Ectodermal cell (in vitro differentiated cells): ENCODE measurements at regions not wholly inside any gene's neighbourhood (a gene's known extent, or its start where the extent isn't known, plus 50 kb on each side); places are given as distances from the start of the nearest gene placed in this dataset.

Experiments
- H3K27ac ChIP-seq: 2 replicates; pipeline ENCODE4 v1.7.0; 2013; ENCODE audit warnings: mild to moderate bottlenecking, low read depth, low read length; ENCODE audit not compliant: insufficient read depth, poor library complexity, severe bottlenecking
- H3K27me3 ChIP-seq: 2 replicates; pipeline ENCODE4 v1.7.0; 2013; ENCODE audit warnings: mild to moderate bottlenecking, low read length; ENCODE audit not compliant: insufficient read depth, control insufficient read depth, poor library complexity, severe bottlenecking
- H3K36me3 ChIP-seq: one replicate; pipeline ENCODE4 v1.7.0; 2013; ENCODE audit warnings: low read length; ENCODE audit not compliant: control insufficient read depth, insufficient read depth
- H3K4me1 ChIP-seq: one replicate; pipeline ENCODE4 v1.7.0; 2013; ENCODE audit warnings: low read length; ENCODE audit not compliant: control insufficient read depth, insufficient read depth
- H3K4me3 ChIP-seq: 2 replicates; pipeline ENCODE4 v1.7.0; 2013; ENCODE audit warnings: low read depth, low read length, control low read depth; ENCODE audit not compliant: insufficient read depth
- H3K9me3 ChIP-seq: 2 replicates; pipeline ENCODE4 v1.7.0; 2013; ENCODE audit warnings: mild to moderate bottlenecking, low read length, moderate library complexity; ENCODE audit not compliant: control insufficient read depth
- WGBS, 2 experiments: methylation state at CpG; one replicate each; pipeline ENCODE4 v1.1.7; 2013; ENCODE audit warnings: missing lambda C conversion rate in 2 of 2; 5-methylcytosine and 5-hydroxymethylcytosine counted together

GRCh38 chr7:153521370-153521769 is 530.8 kb upstream of the DPP6 start:
- H3K9me3 ChIP-seq = no peaks in the 10 kb centered on the region
- H3K27ac ChIP-seq = no peak overlapping the region
- WGBS, 2 experiments = 79 to 84% methylated on average over 5 of the region's 5 CpGs

GRCh38 chr7:153522261-153522660 is 529.9 kb upstream of the DPP6 start:
- Histone ChIP-seq H3K4me1 (no peaks in the 10 kb centered on the region), H3K36me3 (no peaks in the 10 kb centered on the region), H3K4me3 (no peak overlapping the region), H3K27ac (no peak overlapping the region), H3K9me3 (no peaks in the 10 kb centered on the region), H3K27me3 (no peaks in the 10 kb centered on the region)
- WGBS, 2 experiments = 71 to 80% methylated on average over 5 of the region's 5 CpGs

More at GRCh38 chr7:153521370-153521769, 530.8 kb upstream of the DPP6 start:
- Histone ChIP-seq H3K27me3 (no peaks in the 10 kb centered on the region), H3K4me1 (no peaks in the 10 kb centered on the region), H3K36me3 (no peaks in the 10 kb centered on the region), H3K4me3 (no peak overlapping the region)

GRCh38 chr7:153523320-153524015 is 528.7 kb upstream of the DPP6 start:
- 78 to 80% methylated on average over 16 of the region's 16 CpGs for WGBS, 2 experiments
- Histone ChIP-seq H3K4me1 (no peaks in the 10 kb centered on the region), H3K9me3 (no peaks in the 10 kb centered on the region), H3K4me3 (no peak overlapping the region), H3K27ac (no peak overlapping the region), H3K27me3 (no peaks in the 10 kb centered on the region), H3K36me3 (no peaks in the 10 kb centered on the region)

- Histone ChIP-seq H3K4me1 (no peaks in the 10 kb centered on the region), H3K9me3 (no peaks in the 10 kb centered on the region), H3K36me3 (no peaks in the 10 kb centered on the region), H3K27me3 (no peaks in the 10 kb centered on the region), H3K27ac (no peak overlapping the region), H3K4me3 (no peak overlapping the region)
- WGBS, 2 experiments = 48 to 53% methylated on average over 9 of the region's 9 CpGs
These were observed 528.1 kb upstream of the DPP6 start for GRCh38 chr7:153524070-153524601.

GRCh38 chr7:153529100-153529499 is 523.1 kb upstream of the DPP6 start:
- Histone ChIP-seq H3K4me1 (no peaks in the 10 kb centered on the region), H3K4me3 (no peak overlapping the region), H3K27me3 (no peaks in the 10 kb centered on the region), H3K27ac (no peak overlapping the region), H3K9me3 (peaks cover 8% of the 10 kb centered on the region), H3K36me3 (no peaks in the 10 kb centered on the region)
- 66% methylated on average over 7 of the region's 7 CpGs for WGBS, 2 experiments

- H3K36me3 ChIP-seq = no peaks in the 10 kb centered on the region
- H3K27ac ChIP-seq = no peak overlapping the region
- no peaks in the 10 kb centered on the region for H3K27me3 ChIP-seq
- H3K4me1 ChIP-seq = no peaks in the 10 kb centered on the region
- WGBS, 2 experiments = 82 to 83% methylated on average over 12 of the region's 12 CpGs
- H3K9me3 ChIP-seq = peaks cover 8% of the 10 kb centered on the region
- H3K4me3 ChIP-seq = no peak overlapping the region
These were observed 522.5 kb upstream of the DPP6 start for GRCh38 chr7:153529651-153530165.

- Histone ChIP-seq H3K27me3 (no peaks in the 10 kb centered on the region), H3K27ac (no peak overlapping the region), H3K36me3 (no peaks in the 10 kb centered on the region), H3K4me1 (no peaks in the 10 kb centered on the region), H3K9me3 (peaks cover 8% of the 10 kb centered on the region), H3K4me3 (no peak overlapping the region)
- 86 to 87% methylated on average over 9 of the region's 9 CpGs for WGBS, 2 experiments
These were observed 521.8 kb upstream of the DPP6 start for GRCh38 chr7:153530441-153530840.

GRCh38 chr7:153532326-153532725 is 519.9 kb upstream of the DPP6 start:
- Histone ChIP-seq H3K27ac (no peak overlapping the region), H3K27me3 (no peaks in the 10 kb centered on the region), H3K36me3 (no peaks in the 10 kb centered on the region), H3K4me3 (no peak overlapping the region), H3K4me1 (no peaks in the 10 kb centered on the region), H3K9me3 (peaks cover 8% of the 10 kb centered on the region)
- 83 to 89% methylated on average over 1 to 2 of the region's 2 CpGs for WGBS, 2 experiments

- Histone ChIP-seq H3K27ac (no peak overlapping the region), H3K4me1 (no peaks in the 10 kb centered on the region), H3K27me3 (no peaks in the 10 kb centered on the region), H3K4me3 (no peak overlapping the region), H3K36me3 (no peaks in the 10 kb centered on the region), H3K9me3 (peaks cover 6% of the 10 kb centered on the region)
- 62 to 65% methylated on average over 8 of the region's 8 CpGs for WGBS, 2 experiments
These were observed 514.9 kb upstream of the DPP6 start for GRCh38 chr7:153537271-153537670.

- peaks cover 9% of the 10 kb centered on the region for H3K9me3 ChIP-seq
- no peaks in the 10 kb centered on the region for H3K36me3 ChIP-seq
- H3K4me1 ChIP-seq = no peaks in the 10 kb centered on the region
- no peaks in the 10 kb centered on the region for H3K27me3 ChIP-seq
- no peak overlapping the region for H3K4me3 ChIP-seq
- no peak overlapping the region for H3K27ac ChIP-seq
- 65 to 68% methylated on average over 2 of the region's 2 CpGs for WGBS, 2 experiments
These were observed 510.3 kb upstream of the DPP6 start for GRCh38 chr7:153541903-153542302.
